ENCODE measurements at regions not wholly inside any gene's neighbourhood (a gene's known extent, or its start where the extent isn't known, plus 50 kb on each side); places are given as distances from the start of the nearest gene placed in this dataset.

DNA sequence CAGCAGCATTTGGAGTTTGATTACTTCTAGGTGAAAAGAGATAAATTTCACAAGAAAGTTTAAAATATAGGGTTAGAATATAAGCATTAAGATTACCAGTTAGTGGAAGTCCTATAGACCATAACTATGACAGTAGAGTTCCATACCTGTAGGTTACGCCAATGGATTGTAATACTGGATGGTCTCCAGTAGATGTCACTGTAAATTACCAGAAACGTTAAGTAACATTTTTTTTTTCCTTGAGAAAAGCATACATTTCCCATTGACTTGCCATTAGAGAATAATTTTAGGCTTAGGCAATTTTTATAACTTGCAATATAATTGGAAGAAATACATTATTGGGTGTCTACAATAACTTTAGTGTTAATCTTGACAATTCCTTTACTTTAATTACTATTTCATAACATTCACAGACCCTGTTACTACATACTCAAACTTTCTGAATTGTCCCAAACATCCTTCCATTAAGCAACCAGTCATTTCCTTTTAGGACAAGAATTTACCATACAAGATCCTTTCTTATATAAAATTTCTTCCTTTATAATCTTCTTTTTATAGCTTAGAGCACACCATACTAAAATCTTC is 304.1 kb upstream of the TECRL start:
- WGBS, 2 experiments (ENCODE audit: extremely low coverage in 1 of 2, insufficient coverage in 1 of 2, insufficient read length in 1 of 2, insufficient replicate concordance in 2 of 2, low coverage in 1 of 2, low lambda C conversion rate in 2 of 2, missing lambda C conversion rate in 1 of 2), result 21% methylated on average over 2 of the region's 2 CpGs; no CpG with 5 or more reads in 1 of the 2 experiments
- Histone ChIP-seq H3K18ac (ENCODE audit: extremely low read depth, low read length) (no peak overlapping the region), H3K4me2 (ENCODE audit: insufficient read depth in 1 of 2, low read depth in 2 of 2, low read length in 2 of 2) (no peak overlapping the region), H2AK5ac (ENCODE audit: low read depth, low read length) (no peak overlapping the region), H3K56ac (replicated peaks; ENCODE audit: insufficient read length, low read depth, low read length) (no peak overlapping the region), H3K4me3 (ENCODE audit: extremely low read depth in 1 of 4, insufficient read depth in 2 of 4, low read depth in 3 of 4, low read length in 4 of 4) (no peak overlapping the region), H4K20me1 (replicated peaks in 1 of 2; ENCODE audit: control insufficient read depth in 1 of 2, insufficient read depth in 2 of 2, low read length in 2 of 2) (no peaks in the 10 kb centered on the region), H2BK15ac (ENCODE audit: low read length) (no peak overlapping the region), H3K4ac (replicated peaks; ENCODE audit: insufficient read length, low read depth, low read length) (no peak overlapping the region), H2BK12ac (ENCODE audit: low read depth, low read length) (no peak overlapping the region), H2BK120ac (replicated peaks; ENCODE audit: low read depth, low read length) (no peak overlapping the region), H3K9me3 (ENCODE audit: insufficient read depth in 2 of 2, low read depth in 1 of 2, low read length in 1 of 2) (peaks cover 0 to 8% of the 10 kb centered on the region in 2 experiments; a peak in 2 of 4 replicates), H4K8ac (ENCODE audit: extremely low read depth, insufficient read depth, low read length) (no peak overlapping the region), H3K9ac (replicated peaks in 1 of 4; ENCODE audit: extremely low read depth in 1 of 4, low read depth in 3 of 4, low read length in 3 of 4) (no peak overlapping the region), H3K14ac (ENCODE audit: insufficient read length) (no peak overlapping the region), H3K23me2 (ENCODE audit: low read depth, low read length) (no peaks in the 10 kb centered on the region), H4K5ac (ENCODE audit: insufficient read length, low read depth, low read length) (no peak overlapping the region), H3K36me3 (ENCODE audit: control insufficient read depth in 2 of 4, insufficient read depth in 4 of 4, low read length in 3 of 4) (no peaks in the 10 kb centered on the region), H3K23ac (ENCODE audit: insufficient read length) (no peak overlapping the region), H3K4me1 (replicated peaks in 1 of 4; ENCODE audit: control insufficient read depth in 3 of 4, insufficient read depth in 4 of 4, low read length in 3 of 4) (peaks cover 0 to 3% (median 0%) of the 10 kb centered on the region in 4 experiments; a peak in 1 of 7 replicates), H2AFZ (ENCODE audit: low read length) (no peak overlapping the region), H2BK5ac (ENCODE audit: low read depth, low read length) (no peak overlapping the region), H3K79me1 (ENCODE audit: low read depth, low read length) (no peaks in the 10 kb centered on the region), H4K91ac (replicated peaks; ENCODE audit: insufficient read length, low read length) (no peak overlapping the region), H3K27ac (ENCODE audit: low read depth, low read length) (no peak overlapping the region), H3K79me2 (ENCODE audit: control insufficient read depth in 1 of 2, insufficient read depth in 2 of 2, low read length in 2 of 2) (no peaks in the 10 kb centered on the region), H2BK20ac (ENCODE audit: low read length) (no peak overlapping the region), H3K27me3 (replicated peaks in 1 of 4; ENCODE audit: control insufficient read depth in 3 of 4, extremely low read depth in 1 of 4, insufficient read depth in 3 of 4, low read length in 3 of 4) (no peaks in the 10 kb centered on the region)
- TF ChIP-seq, protein P1, sequence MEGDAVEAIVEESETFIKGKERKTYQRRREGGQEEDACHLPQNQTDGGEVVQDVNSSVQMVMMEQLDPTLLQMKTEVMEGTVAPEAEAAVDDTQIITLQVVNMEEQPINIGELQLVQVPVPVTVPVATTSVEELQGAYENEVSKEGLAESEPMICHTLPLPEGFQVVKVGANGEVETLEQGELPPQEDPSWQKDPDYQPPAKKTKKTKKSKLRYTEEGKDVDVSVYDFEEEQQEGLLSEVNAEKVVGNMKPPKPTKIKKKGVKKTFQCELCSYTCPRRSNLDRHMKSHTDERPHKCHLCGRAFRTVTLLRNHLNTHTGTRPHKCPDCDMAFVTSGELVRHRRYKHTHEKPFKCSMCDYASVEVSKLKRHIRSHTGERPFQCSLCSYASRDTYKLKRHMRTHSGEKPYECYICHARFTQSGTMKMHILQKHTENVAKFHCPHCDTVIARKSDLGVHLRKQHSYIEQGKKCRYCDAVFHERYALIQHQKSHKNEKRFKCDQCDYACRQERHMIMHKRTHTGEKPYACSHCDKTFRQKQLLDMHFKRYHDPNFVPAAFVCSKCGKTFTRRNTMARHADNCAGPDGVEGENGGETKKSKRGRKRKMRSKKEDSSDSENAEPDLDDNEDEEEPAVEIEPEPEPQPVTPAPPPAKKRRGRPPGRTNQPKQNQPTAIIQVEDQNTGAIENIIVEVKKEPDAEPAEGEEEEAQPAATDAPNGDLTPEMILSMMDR (IDR thresholded peaks at IDR 0.05; ENCODE audit: control extremely low read depth in 1 of 3, insufficient read depth in 1 of 3, low read depth in 1 of 3, low read length in 3 of 3), result peak in 2 of 3 experiments; percentile 24 to 58; a peak in 2 of 4 replicates
- no peak for TF ChIP-seq BCL11A (IDR thresholded peaks at IDR 0.05; ENCODE audit: low read depth in 2 of 2, low read length in 2 of 2)
- TF ChIP-seq RXRA (IDR thresholded peaks at IDR 0.05; ENCODE audit: insufficient read depth, low read depth, low read length), result no peak
- TF ChIP-seq, protein P2, sequence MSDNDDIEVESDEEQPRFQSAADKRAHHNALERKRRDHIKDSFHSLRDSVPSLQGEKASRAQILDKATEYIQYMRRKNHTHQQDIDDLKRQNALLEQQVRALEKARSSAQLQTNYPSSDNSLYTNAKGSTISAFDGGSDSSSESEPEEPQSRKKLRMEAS (IDR thresholded peaks at IDR 0.05), result no peak
- peak; percentile 56 to 57 for TF ChIP-seq RAD21 (IDR thresholded peaks at IDR 0.05 in 1 of 2, conservative IDR thresholded peaks at IDR 0.05 in 1 of 2; ENCODE audit: low read depth in 2 of 2, low read length in 2 of 2)
- no peak for DNase-seq (ENCODE audit: low read depth in 1 of 2, low spot score in 2 of 2)
- peak; percentile 74 for FAIRE-seq
- ChIA-PET CTCF (ENCODE audit: partially characterized antibody) (interaction anchor here (1.0 to 3.7 kb wide), 7 partner anchors 12 to 772 kb away, joined by 3 to 15 read pairs (median 7); no protein-coding TSS in a partner anchor), POLR2A (ENCODE audit: partially characterized antibody) (no interaction called here)
